H1 (cell line): ENCODE measurements at regions not wholly inside any gene's neighbourhood (a gene's known extent, or its start where the extent isn't known, plus 50 kb on each side); places are given as distances from the start of the nearest gene placed in this dataset.

Experiments used
- CTCF ChIA-PET: fragments of 300-600 bp; sonication (Branson Sonifier 250); formaldehyde crosslinking; loops from one replicate; lab custom pipeline; 2021; ENCODE audit not compliant: partially characterized antibody; lab: Charles Lee
- POLR2A ChIA-PET: fragments of 300-600 bp; sonication (Branson Sonifier 250); formaldehyde crosslinking; loops from one replicate; lab custom pipeline; 2021; ENCODE audit warnings: inconsistent platforms; ENCODE audit not compliant: partially characterized antibody; lab: Charles Lee
- DNase-seq, 2 experiments: peaks; one replicate each; pipeline versions ENCODE4 v3.0.0 to v3.0.0-alpha.2; 2010 to 2022; ENCODE audit warnings: low spot score in 2 of 2, low read depth in 1 of 2, mixed read lengths in 1 of 2
- FAIRE-seq: peaks from 2 replicates; lab custom pipeline; 2011; peaks lifted over from hg19 to GRCh38; lab: Jason Lieb, UNC
- H2AFZ ChIP-seq: 2 replicates; pipeline ENCODE4 v1.8.1; 2012; ENCODE audit warnings: low read length, inconsistent platforms
- H2AK5ac ChIP-seq: 2 replicates; pipeline ENCODE4 v1.6.1; 2013; ENCODE audit warnings: low read depth, low read length
- H2BK120ac ChIP-seq: replicated peaks from 2 replicates; pipeline ENCODE3; 2013; ENCODE audit warnings: low read depth, low read length, inconsistent platforms
- H2BK12ac ChIP-seq: 2 replicates; pipeline ENCODE4 v1.6.1; 2013; ENCODE audit warnings: low read depth, low read length
- H2BK15ac ChIP-seq: 2 replicates; pipeline ENCODE4 v1.6.1; 2013; ENCODE audit warnings: low read length
- H2BK20ac ChIP-seq: 2 replicates; pipeline ENCODE4 v1.6.1; 2013; ENCODE audit warnings: low read length
- H2BK5ac ChIP-seq: 2 replicates; pipeline ENCODE4 v1.6.1; 2013; ENCODE audit warnings: low read depth, low read length
- H3K14ac ChIP-seq: 2 replicates; pipeline ENCODE4 v1.6.1; 2013; ENCODE audit warnings: inconsistent platforms; ENCODE audit not compliant: insufficient read length
- H3K18ac ChIP-seq: 2 replicates; pipeline ENCODE4 v1.6.1; 2013; ENCODE audit warnings: low read length; ENCODE audit errors: extremely low read depth
- H3K23ac ChIP-seq: 2 replicates; pipeline ENCODE4 v1.6.1; 2013; ENCODE audit warnings: inconsistent platforms; ENCODE audit not compliant: insufficient read length
- H3K23me2 ChIP-seq: 2 replicates; pipeline ENCODE4 v1.6.1; 2013; ENCODE audit warnings: low read depth, low read length
- H3K27ac ChIP-seq: 2 replicates; pipeline ENCODE4 v1.6.1; 2011; ENCODE audit warnings: low read depth, low read length, inconsistent platforms
- H3K27me3 ChIP-seq, 4 experiments: replicated peaks in 1 of 4; 1 replicate in 1 of 4; 2 replicates in 3 of 4; pipeline versions ENCODE4 v1.6.1 to v1.8.1; 2011 to 2013; ENCODE audit warnings: low read length in 3 of 4, mild to moderate bottlenecking in 3 of 4, inconsistent platforms in 2 of 4, mixed read lengths in 2 of 4, moderate library complexity in 1 of 4; ENCODE audit not compliant: control insufficient read depth in 3 of 4, insufficient read depth in 3 of 4; ENCODE audit errors: extremely low read depth in 1 of 4
- H3K36me3 ChIP-seq, 4 experiments: 2 replicates each; pipeline versions ENCODE4 v1.6.1 to v1.8.1; 2011 to 2013; ENCODE audit warnings: mild to moderate bottlenecking in 4 of 4, low read length in 3 of 4, moderate library complexity in 2 of 4, control low read depth in 1 of 4, inconsistent platforms in 1 of 4; ENCODE audit not compliant: insufficient read depth in 4 of 4, control insufficient read depth in 2 of 4
- H3K4ac ChIP-seq: replicated peaks from 2 replicates; pipeline ENCODE3; 2013; ENCODE audit warnings: low read length, low read depth, mixed read lengths, inconsistent platforms; ENCODE audit not compliant: insufficient read length
- H3K4me1 ChIP-seq, 4 experiments: replicated peaks in 1 of 4; 1 replicate in 1 of 4; 2 replicates in 3 of 4; pipeline versions ENCODE4 v1.6.1 to v1.8.1; 2011 to 2013; ENCODE audit warnings: low read length in 3 of 4, inconsistent platforms in 2 of 4, mixed read lengths in 1 of 4; ENCODE audit not compliant: insufficient read depth in 4 of 4, control insufficient read depth in 3 of 4
- H3K4me2 ChIP-seq, 2 experiments: 2 replicates each; pipeline versions ENCODE4 v1.6.1 to v1.8.1; 2011 to 2013; ENCODE audit warnings: low read depth in 2 of 2, low read length in 2 of 2, control low read depth in 1 of 2, inconsistent platforms in 1 of 2, mild to moderate bottlenecking in 1 of 2; ENCODE audit not compliant: insufficient read depth in 1 of 2
- H3K4me3 ChIP-seq, 4 experiments: fragments of 200-600, 300-600 bp in 1 of 4; sonication (generic), shearing (Covaris generic), sonication (Bioruptor Twin) in 1 of 4; 2 replicates each; pipeline versions ENCODE4 v1.5.1 to v1.8.1; 2011 to 2016; ENCODE audit warnings: low read length in 4 of 4, low read depth in 3 of 4, control low read depth in 2 of 4, inconsistent platforms in 2 of 4, mild to moderate bottlenecking in 2 of 4, mixed read lengths in 1 of 4, moderate library complexity in 1 of 4; ENCODE audit not compliant: insufficient read depth in 2 of 4; ENCODE audit errors: extremely low read depth in 1 of 4
- H3K56ac ChIP-seq: replicated peaks from 2 replicates; pipeline ENCODE3; 2013; ENCODE audit warnings: low read depth, mild to moderate bottlenecking, mixed read lengths, low read length, inconsistent platforms; ENCODE audit not compliant: insufficient read length
- H3K79me1 ChIP-seq: 2 replicates; pipeline ENCODE4 v1.6.1; 2013; ENCODE audit warnings: low read depth, low read length, control low read depth
- H3K79me2 ChIP-seq, 2 experiments: 2 replicates each; pipeline versions ENCODE4 v1.6.1 to v1.8.1; 2012 to 2013; ENCODE audit warnings: low read length in 2 of 2, mild to moderate bottlenecking in 2 of 2, inconsistent platforms in 1 of 2; ENCODE audit not compliant: insufficient read depth in 2 of 2, control insufficient read depth in 1 of 2
- H3K9ac ChIP-seq, 4 experiments: replicated peaks in 1 of 4; 1 replicate in 1 of 4; 2 replicates in 3 of 4; pipeline versions ENCODE4 v1.6.1 to v1.8.1; 2011 to 2013; ENCODE audit warnings: low read depth in 3 of 4, low read length in 3 of 4, control low read depth in 2 of 4, mild to moderate bottlenecking in 2 of 4, moderate library complexity in 2 of 4, inconsistent platforms in 1 of 4; ENCODE audit errors: extremely low read depth in 1 of 4
- H3K9me3 ChIP-seq, 2 experiments: 2 replicates each; pipeline versions ENCODE4 v1.6.1 to v1.8.1; 2012 to 2013; ENCODE audit warnings: mild to moderate bottlenecking in 2 of 2, moderate library complexity in 2 of 2, control low read depth in 1 of 2, inconsistent platforms in 1 of 2, low read depth in 1 of 2, low read length in 1 of 2, mixed read lengths in 1 of 2; ENCODE audit not compliant: insufficient read depth in 2 of 2
- H4K20me1 ChIP-seq, 2 experiments: replicated peaks in 1 of 2; 2 replicates each; pipeline versions ENCODE3 to v1.8.1; 2011 to 2013; ENCODE audit warnings: inconsistent platforms in 2 of 2, low read length in 2 of 2, mild to moderate bottlenecking in 1 of 2; ENCODE audit not compliant: insufficient read depth in 2 of 2, control insufficient read depth in 1 of 2
- H4K5ac ChIP-seq: 2 replicates; pipeline ENCODE4 v1.6.1; 2013; ENCODE audit warnings: low read length, low read depth, mixed read lengths, inconsistent platforms; ENCODE audit not compliant: insufficient read length
- H4K8ac ChIP-seq: 2 replicates; pipeline ENCODE4 v1.8.0; 2013; ENCODE audit warnings: mild to moderate bottlenecking, moderate library complexity, low read length, inconsistent platforms; ENCODE audit not compliant: insufficient read depth; ENCODE audit errors: extremely low read depth
- H4K91ac ChIP-seq: replicated peaks from 2 replicates; pipeline ENCODE3; 2013; ENCODE audit warnings: low read length, mixed read lengths, inconsistent platforms; ENCODE audit not compliant: insufficient read length
- BRCA1 ChIP-seq: IDR thresholded peaks from 2 replicates; pipeline ENCODE4 v1.6.1; 2012; ENCODE audit warnings: low read depth, low read length, improper control_type of control experiment
- EZH2 ChIP-seq: fragments of 200-600 bp; sonication (generic); IDR thresholded peaks from 2 replicates; pipeline ENCODE4 v1.7.1; 2012; ENCODE audit warnings: low read depth, mild to moderate bottlenecking, moderate library complexity, low read length, inconsistent platforms; ENCODE audit not compliant: severe bottlenecking
- KDM4A ChIP-seq: IDR thresholded peaks from one replicate; pipeline ENCODE4 v1.7.1; 2012; ENCODE audit warnings: low read depth, mild to moderate bottlenecking, moderate library complexity, low read length, inconsistent platforms; ENCODE audit not compliant: severe bottlenecking
- POLR2A ChIP-seq, 2 experiments: IDR thresholded peaks; 1 replicate in 1 of 2; 2 replicates in 1 of 2; pipeline ENCODE4 v1.6.1; 2011; ENCODE audit warnings: low read depth in 2 of 2, low read length in 2 of 2, mild to moderate bottlenecking in 2 of 2; ENCODE audit errors: control extremely low read depth in 1 of 2
- RBBP5 ChIP-seq: IDR thresholded peaks from 2 replicates; pipeline ENCODE4 v1.7.1; 2012; ENCODE audit warnings: low read depth, mild to moderate bottlenecking, inconsistent platforms, low read length, moderate library complexity, borderline replicate concordance
- SP4 ChIP-seq: IDR thresholded peaks from 2 replicates; pipeline ENCODE4 v1.6.1; 2012; ENCODE audit warnings: low read length, inconsistent platforms
- WGBS, 2 experiments: shearing (Covaris generic) in 1 of 2; methylation state at CpG; one replicate each; pipeline versions ENCODE4 v1.1.6 to v1.1.7; 2013 to 2015; ENCODE audit warnings: low lambda C conversion rate in 2 of 2, mixed read lengths in 2 of 2, inconsistent platforms in 1 of 2, low coverage in 1 of 2, missing lambda C conversion rate in 1 of 2; ENCODE audit not compliant: insufficient replicate concordance in 2 of 2, insufficient coverage in 1 of 2, insufficient read length in 1 of 2; ENCODE audit errors: extremely low coverage in 1 of 2, missing lambda C conversion rate in 1 of 2; 5-methylcytosine and 5-hydroxymethylcytosine counted together
- TF ChIP-seq, protein P1 (sequence below), 3 experiments: IDR thresholded peaks; 1 replicate in 2 of 3; 2 replicates in 1 of 3; pipeline versions ENCODE4 v1.5.1 to v1.6.1; 2011; ENCODE audit warnings: low read length in 3 of 3, mild to moderate bottlenecking in 3 of 3, inconsistent platforms in 2 of 3, low read depth in 1 of 3, moderate library complexity in 1 of 3; ENCODE audit not compliant: insufficient read depth in 1 of 3; ENCODE audit errors: control extremely low read depth in 1 of 3
- TF ChIP-seq, protein P2 (sequence below): IDR thresholded peaks from 2 replicates; pipeline ENCODE4 v1.6.1; 2011; ENCODE audit warnings: low read length, improper control_type of control experiment
- TF ChIP-seq, protein P3 (sequence below): IDR thresholded peaks from 2 replicates; pipeline ENCODE4 v1.6.1; 2012; ENCODE audit warnings: low read length, inconsistent platforms

DNA sequence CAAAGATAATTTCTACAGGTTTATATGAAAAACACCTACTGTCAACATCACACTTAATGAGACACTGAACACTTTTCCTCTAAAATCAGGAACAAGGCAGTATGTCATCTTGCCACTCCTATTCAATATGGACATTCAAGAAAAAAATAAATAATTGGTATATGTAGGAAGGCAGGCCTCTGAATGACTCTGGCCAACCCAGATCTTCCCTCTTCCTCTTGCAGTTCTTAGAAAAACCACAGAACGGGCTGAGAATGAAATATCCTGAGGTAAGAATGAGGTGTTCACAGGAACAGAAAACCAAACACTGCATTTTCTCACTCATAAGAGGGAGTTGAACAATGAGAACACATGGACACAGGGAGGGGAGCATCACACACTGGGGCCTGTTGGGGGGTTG is 1207.2 kb upstream of the CITED2 start:
- Histone ChIP-seq H3K9me3 (no peaks in the 10 kb centered on the region), H3K79me2 (no peaks in the 10 kb centered on the region), H2AFZ (no peak overlapping the region), H3K4me1 (no peaks in the 10 kb centered on the region), H3K14ac (no peak overlapping the region), H3K79me1 (no peaks in the 10 kb centered on the region), H3K18ac (no peak overlapping the region), H2BK120ac (no peak overlapping the region), H2BK12ac (no peak overlapping the region), H3K27me3 (no peaks in the 10 kb centered on the region), H3K27ac (no peak overlapping the region), H3K56ac (no peak overlapping the region), H2BK20ac (no peak overlapping the region), H3K4me2 (no peak overlapping the region), H3K4ac (no peak overlapping the region), H3K4me3 (no peak overlapping the region), H3K23ac (no peak overlapping the region), H4K91ac (no peak overlapping the region), H3K9ac (no peak overlapping the region), H2BK15ac (no peak overlapping the region), H3K36me3 (no peaks in the 10 kb centered on the region), H4K8ac (no peak overlapping the region), H2AK5ac (no peak overlapping the region), H4K20me1 (no peaks in the 10 kb centered on the region), H2BK5ac (no peak overlapping the region), H4K5ac (no peak overlapping the region), H3K23me2 (no peaks in the 10 kb centered on the region)
- FAIRE-seq: no peak
- ChIA-PET CTCF (no interaction called here), POLR2A (no interaction called here)
- DNase-seq: no peak
- WGBS, 2 experiments: 94% methylated on average over 1 of the region's 1 CpG; no CpG with 5 or more reads in 1 of the 2 experiments
- TF ChIP-seq EZH2: no peak
- TF ChIP-seq BRCA1: no peak
- TF ChIP-seq POLR2A (IDR thresholded peaks at IDR 0.05; ENCODE audit: control extremely low read depth in 1 of 2, low read depth in 2 of 2, low read length in 2 of 2): no peak
- no peak for TF ChIP-seq RBBP5
- TF ChIP-seq, protein P1, sequence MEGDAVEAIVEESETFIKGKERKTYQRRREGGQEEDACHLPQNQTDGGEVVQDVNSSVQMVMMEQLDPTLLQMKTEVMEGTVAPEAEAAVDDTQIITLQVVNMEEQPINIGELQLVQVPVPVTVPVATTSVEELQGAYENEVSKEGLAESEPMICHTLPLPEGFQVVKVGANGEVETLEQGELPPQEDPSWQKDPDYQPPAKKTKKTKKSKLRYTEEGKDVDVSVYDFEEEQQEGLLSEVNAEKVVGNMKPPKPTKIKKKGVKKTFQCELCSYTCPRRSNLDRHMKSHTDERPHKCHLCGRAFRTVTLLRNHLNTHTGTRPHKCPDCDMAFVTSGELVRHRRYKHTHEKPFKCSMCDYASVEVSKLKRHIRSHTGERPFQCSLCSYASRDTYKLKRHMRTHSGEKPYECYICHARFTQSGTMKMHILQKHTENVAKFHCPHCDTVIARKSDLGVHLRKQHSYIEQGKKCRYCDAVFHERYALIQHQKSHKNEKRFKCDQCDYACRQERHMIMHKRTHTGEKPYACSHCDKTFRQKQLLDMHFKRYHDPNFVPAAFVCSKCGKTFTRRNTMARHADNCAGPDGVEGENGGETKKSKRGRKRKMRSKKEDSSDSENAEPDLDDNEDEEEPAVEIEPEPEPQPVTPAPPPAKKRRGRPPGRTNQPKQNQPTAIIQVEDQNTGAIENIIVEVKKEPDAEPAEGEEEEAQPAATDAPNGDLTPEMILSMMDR (IDR thresholded peaks at IDR 0.05; ENCODE audit: control extremely low read depth in 1 of 3, insufficient read depth in 1 of 3, low read depth in 1 of 3, low read length in 3 of 3): no peak
- no peak for TF ChIP-seq KDM4A
- TF ChIP-seq, protein P2, sequence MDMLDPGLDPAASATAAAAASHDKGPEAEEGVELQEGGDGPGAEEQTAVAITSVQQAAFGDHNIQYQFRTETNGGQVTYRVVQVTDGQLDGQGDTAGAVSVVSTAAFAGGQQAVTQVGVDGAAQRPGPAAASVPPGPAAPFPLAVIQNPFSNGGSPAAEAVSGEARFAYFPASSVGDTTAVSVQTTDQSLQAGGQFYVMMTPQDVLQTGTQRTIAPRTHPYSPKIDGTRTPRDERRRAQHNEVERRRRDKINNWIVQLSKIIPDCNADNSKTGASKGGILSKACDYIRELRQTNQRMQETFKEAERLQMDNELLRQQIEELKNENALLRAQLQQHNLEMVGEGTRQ: no peak
- TF ChIP-seq, protein P3, sequence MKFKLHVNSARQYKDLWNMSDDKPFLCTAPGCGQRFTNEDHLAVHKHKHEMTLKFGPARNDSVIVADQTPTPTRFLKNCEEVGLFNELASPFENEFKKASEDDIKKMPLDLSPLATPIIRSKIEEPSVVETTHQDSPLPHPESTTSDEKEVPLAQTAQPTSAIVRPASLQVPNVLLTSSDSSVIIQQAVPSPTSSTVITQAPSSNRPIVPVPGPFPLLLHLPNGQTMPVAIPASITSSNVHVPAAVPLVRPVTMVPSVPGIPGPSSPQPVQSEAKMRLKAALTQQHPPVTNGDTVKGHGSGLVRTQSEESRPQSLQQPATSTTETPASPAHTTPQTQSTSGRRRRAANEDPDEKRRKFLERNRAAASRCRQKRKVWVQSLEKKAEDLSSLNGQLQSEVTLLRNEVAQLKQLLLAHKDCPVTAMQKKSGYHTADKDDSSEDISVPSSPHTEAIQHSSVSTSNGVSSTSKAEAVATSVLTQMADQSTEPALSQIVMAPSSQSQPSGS: no peak
- TF ChIP-seq SP4: no peak
